Fibroblast of pulmonary artery (primary cell): ENCODE measurements at regions not wholly inside any gene's neighbourhood (a gene's known extent, or its start where the extent isn't known, plus 50 kb on each side); places are given as distances from the start of the nearest gene placed in this dataset.

Experiments used
- DNase-seq: peaks from one replicate; pipeline ENCODE4 v3.0.0-alpha.2; 2010; ENCODE audit warnings: low read depth
- H3K4me3 ChIP-seq: replicated peaks from 2 replicates; pipeline ENCODE4 v1.5.1; 2011; ENCODE audit warnings: low read depth, mild to moderate bottlenecking, control low read depth, low read length, moderate library complexity
- TF ChIP-seq, protein P1 (sequence below): IDR thresholded peaks from 2 replicates; pipeline ENCODE4 v1.5.1; 2011; ENCODE audit warnings: mild to moderate bottlenecking, control low read depth, low read length, inconsistent platforms; ENCODE audit errors: missing control alignments

DNA sequence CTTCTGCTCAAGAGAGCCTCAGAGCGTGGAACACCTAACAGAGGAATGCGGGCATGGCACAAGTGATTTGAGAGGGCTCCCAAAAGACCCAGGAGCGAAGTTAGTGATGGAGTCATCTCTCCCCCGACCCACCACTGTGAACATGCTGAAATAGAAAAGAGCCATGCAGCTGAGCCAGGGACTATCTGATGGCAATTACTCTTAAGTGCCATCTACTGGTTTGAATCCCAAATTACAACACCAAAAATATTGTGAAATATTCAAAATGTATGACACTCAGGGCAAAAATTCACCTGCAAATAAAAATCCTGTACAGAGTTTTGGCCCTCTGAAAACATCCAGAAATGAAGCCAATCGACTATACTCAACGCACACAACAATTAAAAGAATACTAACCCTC is 2038.9 kb upstream of the ADGRL3 start:
- TF ChIP-seq, protein P1, sequence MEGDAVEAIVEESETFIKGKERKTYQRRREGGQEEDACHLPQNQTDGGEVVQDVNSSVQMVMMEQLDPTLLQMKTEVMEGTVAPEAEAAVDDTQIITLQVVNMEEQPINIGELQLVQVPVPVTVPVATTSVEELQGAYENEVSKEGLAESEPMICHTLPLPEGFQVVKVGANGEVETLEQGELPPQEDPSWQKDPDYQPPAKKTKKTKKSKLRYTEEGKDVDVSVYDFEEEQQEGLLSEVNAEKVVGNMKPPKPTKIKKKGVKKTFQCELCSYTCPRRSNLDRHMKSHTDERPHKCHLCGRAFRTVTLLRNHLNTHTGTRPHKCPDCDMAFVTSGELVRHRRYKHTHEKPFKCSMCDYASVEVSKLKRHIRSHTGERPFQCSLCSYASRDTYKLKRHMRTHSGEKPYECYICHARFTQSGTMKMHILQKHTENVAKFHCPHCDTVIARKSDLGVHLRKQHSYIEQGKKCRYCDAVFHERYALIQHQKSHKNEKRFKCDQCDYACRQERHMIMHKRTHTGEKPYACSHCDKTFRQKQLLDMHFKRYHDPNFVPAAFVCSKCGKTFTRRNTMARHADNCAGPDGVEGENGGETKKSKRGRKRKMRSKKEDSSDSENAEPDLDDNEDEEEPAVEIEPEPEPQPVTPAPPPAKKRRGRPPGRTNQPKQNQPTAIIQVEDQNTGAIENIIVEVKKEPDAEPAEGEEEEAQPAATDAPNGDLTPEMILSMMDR, result no peak
- H3K4me3 ChIP-seq, result no peak overlapping the region
- DNase-seq, result no peak

DNA sequence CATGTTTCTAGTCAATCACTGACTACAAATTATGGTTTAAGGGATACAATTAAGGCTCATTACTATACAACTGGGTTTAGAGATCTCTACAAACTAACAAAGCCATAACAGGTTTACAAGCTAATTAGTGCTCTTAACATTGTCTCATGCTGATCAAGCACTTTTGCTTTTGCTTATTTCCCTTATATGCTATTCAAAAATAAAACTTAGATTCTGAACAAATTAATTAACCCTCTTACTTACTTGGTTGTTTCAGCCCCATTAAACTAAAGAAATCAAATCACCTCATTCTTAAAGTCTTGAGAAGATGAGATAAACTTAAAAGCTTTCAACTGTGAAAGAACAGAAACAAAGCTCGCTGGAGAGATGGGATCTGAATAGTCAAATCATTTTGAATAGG is 2024.5 kb upstream of the ADGRL3 start:
- TF ChIP-seq, protein P1, result no peak
- no peak for DNase-seq
- H3K4me3 ChIP-seq, result no peak overlapping the region

DNA sequence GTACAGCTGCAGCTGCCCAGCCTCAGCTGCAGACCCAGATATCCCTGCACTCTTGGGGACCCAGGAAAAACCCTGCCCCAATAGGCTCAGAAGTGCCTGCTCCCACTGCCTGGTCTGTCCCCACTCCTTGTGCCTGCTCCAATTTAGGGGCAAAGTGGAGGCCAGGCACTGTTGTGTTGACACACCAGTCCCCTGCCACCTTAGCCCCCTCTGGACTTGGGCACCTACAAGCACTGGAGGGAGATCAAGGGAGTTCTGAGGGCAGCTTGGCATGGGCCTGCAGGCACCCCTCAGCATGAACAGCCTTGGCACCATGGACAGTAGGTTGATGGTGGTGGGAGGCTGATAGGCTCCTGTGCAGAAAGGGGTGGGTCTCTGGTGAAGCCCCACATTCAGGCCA is 2020.8 kb upstream of the ADGRL3 start:
- TF ChIP-seq, protein P1, result no peak
- no peak for DNase-seq
- H3K4me3 ChIP-seq, result no peak overlapping the region

DNA sequence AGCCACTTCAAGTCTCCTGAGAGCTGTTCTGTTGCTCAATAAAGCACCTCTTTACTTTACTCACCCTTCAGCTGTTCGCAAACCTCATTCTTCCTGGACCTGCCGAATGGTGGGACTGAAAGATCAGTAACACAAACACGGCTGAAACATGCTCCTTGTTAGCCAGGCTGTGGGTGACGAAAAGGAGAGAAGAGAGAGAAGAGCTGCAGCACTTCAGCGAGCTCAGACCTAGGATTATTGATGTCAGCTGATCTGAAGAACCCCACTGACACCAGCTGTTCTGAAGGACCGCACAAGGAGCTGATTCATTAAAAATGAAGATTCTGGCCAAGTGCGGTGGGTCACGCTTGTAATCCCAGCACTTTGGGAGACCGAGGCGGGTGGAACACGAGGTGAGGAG is 2020.0 kb upstream of the ADGRL3 start:
- DNase-seq, result no peak
- TF ChIP-seq, protein P1, result no peak
- H3K4me3 ChIP-seq, result no peak overlapping the region

DNA sequence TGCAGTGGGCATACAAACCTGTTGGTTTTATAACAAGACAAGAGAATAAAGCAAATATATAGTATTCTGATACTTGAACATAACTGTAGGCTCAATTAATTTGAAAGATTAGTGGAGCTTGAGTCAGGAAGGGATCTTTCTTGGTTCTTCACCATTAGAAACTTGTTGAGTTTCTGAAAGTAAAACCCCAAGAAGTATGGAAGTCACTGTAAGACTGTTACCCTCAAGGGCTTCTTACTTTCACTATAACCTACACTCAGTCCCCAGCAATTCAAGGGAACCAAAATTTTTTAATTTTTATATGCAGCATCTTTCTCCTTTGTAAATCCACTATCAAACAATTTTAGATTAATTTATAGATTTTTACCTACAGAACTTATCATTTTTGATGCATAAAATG is 2019.2 kb upstream of the ADGRL3 start:
- DNase-seq, result no peak
- H3K4me3 ChIP-seq, result no peak overlapping the region
- TF ChIP-seq, protein P1, result no peak

DNA sequence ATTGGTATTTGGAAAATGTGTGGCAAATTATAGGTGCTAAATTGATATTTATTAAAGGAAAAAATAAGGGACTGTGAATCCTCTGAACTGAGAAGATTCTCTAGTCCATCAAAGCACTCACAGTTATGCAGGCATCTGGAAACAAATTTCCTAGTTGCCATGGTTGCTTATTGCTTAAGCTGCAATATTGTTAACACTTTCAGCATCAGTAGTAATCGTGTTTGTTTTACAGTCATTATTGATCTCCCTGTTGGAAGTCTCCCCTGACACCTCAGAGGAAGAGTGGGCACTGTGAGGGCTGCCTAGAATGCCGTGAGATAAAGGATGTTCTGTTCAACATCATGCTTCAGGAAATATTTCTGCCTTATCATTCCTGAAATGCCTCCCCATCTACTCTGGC is 2004.3 kb upstream of the ADGRL3 start:
- no peak for DNase-seq
- TF ChIP-seq, protein P1, result no peak
- no peak overlapping the region for H3K4me3 ChIP-seq

DNA sequence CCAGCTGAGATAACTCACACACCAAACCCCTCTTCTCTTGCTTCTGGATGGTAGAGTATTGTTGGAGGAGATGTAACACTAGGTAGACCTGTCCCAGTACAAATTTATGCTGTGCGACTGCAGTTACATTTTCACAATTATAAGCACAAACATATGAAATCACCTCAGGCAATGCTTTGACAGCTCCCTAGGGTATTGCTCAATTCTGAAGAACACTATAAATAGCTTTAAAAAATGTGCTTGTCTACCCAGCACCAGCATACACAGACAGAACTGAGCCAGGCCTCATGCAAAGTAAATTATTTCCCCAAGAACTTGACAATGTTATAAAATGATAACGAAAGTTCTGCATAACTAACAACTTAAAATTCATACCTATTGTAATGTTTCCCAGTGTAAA is 1999.1 kb upstream of the ADGRL3 start:
- TF ChIP-seq, protein P1, result no peak
- DNase-seq, result no peak
- no peak overlapping the region for H3K4me3 ChIP-seq
